Neutrophil (primary cell): ENCODE measurements at regions not wholly inside any gene's neighbourhood (a gene's known extent, or its start where the extent isn't known, plus 50 kb on each side); places are given as distances from the start of the nearest gene placed in this dataset.

Source experiments
- H3K27ac ChIP-seq: fragments of 200-600 bp; sonication (generic); 2 replicates; pipeline ENCODE4 v1.5.1; 2016; ENCODE audit warnings: mild to moderate bottlenecking, moderate library complexity
- H3K27me3 ChIP-seq: fragments of 200-600 bp; sonication (generic); 2 replicates; pipeline ENCODE4 v1.6.0; 2016; ENCODE audit warnings: mild to moderate bottlenecking
- H3K36me3 ChIP-seq: fragments of 200-600 bp; sonication (generic); 2 replicates; pipeline ENCODE4 v1.5.1; 2017
- H3K4me1 ChIP-seq, 2 experiments: fragments of 200-600 bp in 1 of 2; sonication (generic) in 1 of 2; 1 replicate in 1 of 2; 2 replicates in 1 of 2; pipeline versions ENCODE4 v1.5.1 to v1.6.1; 2013 to 2016; ENCODE audit warnings: low read depth in 1 of 2, low read length in 1 of 2, mild to moderate bottlenecking in 1 of 2, moderate library complexity in 1 of 2; ENCODE audit not compliant: control insufficient read depth in 1 of 2, insufficient read depth in 1 of 2
- H3K4me3 ChIP-seq, 2 experiments: fragments of 200-600 bp in 1 of 2; sonication (generic) in 1 of 2; 1 replicate in 1 of 2; 2 replicates in 1 of 2; pipeline ENCODE4 v1.5.1; 2013 to 2016; ENCODE audit warnings: low read depth in 1 of 2, low read length in 1 of 2, mild to moderate bottlenecking in 1 of 2, moderate library complexity in 1 of 2
- H3K9me3 ChIP-seq: fragments of 200-600 bp; sonication (generic); 2 replicates; pipeline ENCODE4 v1.5.1; 2016
- CTCF ChIP-seq: fragments of 200-600 bp; sonication (generic); IDR thresholded peaks from 2 replicates; pipeline ENCODE4 v1.5.1; 2016; ENCODE audit warnings: antibody characterized with exemption

- Histone ChIP-seq H3K4me3 (no peak overlapping the region), H3K9me3 (no peaks in the 10 kb centered on the region), H3K27ac (no peak overlapping the region), H3K4me1 (no peaks in the 10 kb centered on the region), H3K36me3 (no peaks in the 10 kb centered on the region), H3K27me3 (no peaks in the 10 kb centered on the region)
- no peak for TF ChIP-seq CTCF
Measured at GRCh38 chr5:117624201-117624600, 1049.6 kb upstream of the SEMA6A start.

GRCh38 chr5:117623042-117623805 lies 1048.6 kb upstream of the SEMA6A start:
- H3K4me1 ChIP-seq = no peaks in the 10 kb centered on the region
- H3K27ac ChIP-seq = no peak overlapping the region
- no peaks in the 10 kb centered on the region for H3K9me3 ChIP-seq
- TF ChIP-seq CTCF = no peak
- H3K36me3 ChIP-seq = no peaks in the 10 kb centered on the region
- H3K4me3 ChIP-seq = no peak overlapping the region
- no peaks in the 10 kb centered on the region for H3K27me3 ChIP-seq

GRCh38 chr5:117621921-117622320 lies 1047.3 kb upstream of the SEMA6A start:
- Histone ChIP-seq H3K27ac (no peak overlapping the region), H3K9me3 (no peaks in the 10 kb centered on the region), H3K36me3 (no peaks in the 10 kb centered on the region), H3K4me1 (no peaks in the 10 kb centered on the region), H3K4me3 (no peak overlapping the region), H3K27me3 (no peaks in the 10 kb centered on the region)
- TF ChIP-seq CTCF = no peak

- Histone ChIP-seq H3K4me3 (no peak overlapping the region), H3K27me3 (no peaks in the 10 kb centered on the region), H3K9me3 (no peaks in the 10 kb centered on the region), H3K36me3 (no peaks in the 10 kb centered on the region), H3K4me1 (no peaks in the 10 kb centered on the region), H3K27ac (no peak overlapping the region)
- no peak for TF ChIP-seq CTCF
Measured at GRCh38 chr5:117615226-117615625, 1040.6 kb upstream of the SEMA6A start.

- Histone ChIP-seq H3K4me1 (no peaks in the 10 kb centered on the region), H3K4me3 (no peak overlapping the region), H3K27ac (no peak overlapping the region), H3K36me3 (no peaks in the 10 kb centered on the region), H3K9me3 (no peaks in the 10 kb centered on the region), H3K27me3 (no peaks in the 10 kb centered on the region)
- no peak for TF ChIP-seq CTCF
Measured at GRCh38 chr5:117614408-117614807, 1039.8 kb upstream of the SEMA6A start.
